ENCODE measurements at regions not wholly inside any gene's neighbourhood (a gene's known extent, or its start where the extent isn't known, plus 50 kb on each side); places are given as distances from the start of the nearest gene placed in this dataset.

- Histone ChIP-seq H3K36me3 (ENCODE audit: control insufficient read depth in 2 of 2, insufficient read depth in 1 of 2, low read length in 2 of 2) (no peaks in the 10 kb centered on the region), H3K4me3 (ENCODE audit: low read depth, low read length) (no peak overlapping the region), H3K27ac (ENCODE audit: extremely low read depth, low read depth, low read length) (no peak overlapping the region), H3K4me1 (ENCODE audit: control insufficient read depth, insufficient read depth, low read length) (no peaks in the 10 kb centered on the region), H3K9me3 (ENCODE audit: control insufficient read depth, insufficient read depth, low read depth, low read length) (no peaks in the 10 kb centered on the region)
- ChIA-PET CTCF (no interaction called here), POLR2A (no interaction called here)
- TF ChIP-seq SP3 (tag by site-specific recombination; IDR thresholded peaks at IDR 0.05), result no peak
- no peak for TF ChIP-seq ZNF16 (tag by site-specific recombination; IDR thresholded peaks at IDR 0.05; ENCODE audit: low read depth)
- TF ChIP-seq ZNF777 (tag by site-specific recombination; IDR thresholded peaks at IDR 0.05; ENCODE audit: borderline replicate concordance), result no peak
- TF ChIP-seq ZIC2 (tag by site-specific recombination; IDR thresholded peaks at IDR 0.05), result no peak
- TF ChIP-seq ZNF19 (tag by site-specific recombination; IDR thresholded peaks at IDR 0.05; ENCODE audit: low read depth), result no peak
- TF ChIP-seq ZNF112 (tag by site-specific recombination; IDR thresholded peaks at IDR 0.05), result no peak
- no peak for TF ChIP-seq ZNF768 (tag by site-specific recombination; IDR thresholded peaks at IDR 0.05)
- no peak for TF ChIP-seq ZBTB20 (tag by site-specific recombination; IDR thresholded peaks at IDR 0.05)
These were observed 836.6 kb downstream of the SLC6A15 start for GRCh38 chr12:84075991-84076390.

GRCh38 chr12:84073401-84073800 lies 839.2 kb downstream of the SLC6A15 start:
- no peaks in the 10 kb centered on the region for H3K9me3 ChIP-seq (ENCODE audit: control insufficient read depth, insufficient read depth, low read depth, low read length)
- no peaks in the 10 kb centered on the region for H3K36me3 ChIP-seq (ENCODE audit: control insufficient read depth in 2 of 2, insufficient read depth in 1 of 2, low read length in 2 of 2)
- no peak overlapping the region for H3K4me3 ChIP-seq (ENCODE audit: low read depth, low read length)
- POLR2A ChIA-PET, result no interaction called here
- CTCF ChIA-PET, result no interaction called here
- TF ChIP-seq ZNF791 (tag by site-specific recombination; IDR thresholded peaks at IDR 0.05) (no peak), ZNF311 (tag by site-specific recombination; IDR thresholded peaks at IDR 0.05; ENCODE audit: borderline replicate concordance) (no peak), ZNF747 (tag by site-specific recombination; IDR thresholded peaks at IDR 0.05) (no peak), ZNF398 (tag by site-specific recombination; IDR thresholded peaks at IDR 0.05) (no peak), ZNF133 (tag by site-specific recombination; IDR thresholded peaks at IDR 0.05) (no peak), SP2 (tag by site-specific recombination; IDR thresholded peaks at IDR 0.05) (no peak), ZNF837 (tag by site-specific recombination; IDR thresholded peaks at IDR 0.05) (no peak), SCRT2 (tag by site-specific recombination; IDR thresholded peaks at IDR 0.05) (no peak), KLF17 (tag by site-specific recombination; IDR thresholded peaks at IDR 0.05) (no peak), WT1 (tag by site-specific recombination; IDR thresholded peaks at IDR 0.05) (no peak), ZSCAN30 (tag by site-specific recombination; IDR thresholded peaks at IDR 0.05) (no peak), ZNF692 (tag by site-specific recombination; IDR thresholded peaks at IDR 0.05) (no peak)
- no peaks in the 10 kb centered on the region for H3K4me1 ChIP-seq (ENCODE audit: control insufficient read depth, insufficient read depth, low read length)
- H3K27ac ChIP-seq (ENCODE audit: extremely low read depth, low read depth, low read length), result no peak overlapping the region

GRCh38 chr12:84072961-84073360 lies 839.6 kb downstream of the SLC6A15 start:
- ChIA-PET POLR2A (no interaction called here), CTCF (no interaction called here)
- Histone ChIP-seq H3K4me1 (ENCODE audit: control insufficient read depth, insufficient read depth, low read length) (no peaks in the 10 kb centered on the region), H3K27ac (ENCODE audit: extremely low read depth, low read depth, low read length) (no peak overlapping the region), H3K9me3 (ENCODE audit: control insufficient read depth, insufficient read depth, low read depth, low read length) (no peaks in the 10 kb centered on the region), H3K36me3 (ENCODE audit: control insufficient read depth in 2 of 2, insufficient read depth in 1 of 2, low read length in 2 of 2) (no peaks in the 10 kb centered on the region), H3K4me3 (ENCODE audit: low read depth, low read length) (no peak overlapping the region)
- TF ChIP-seq ZNF112 (tag by site-specific recombination; IDR thresholded peaks at IDR 0.05), result no peak
- TF ChIP-seq ZNF16 (tag by site-specific recombination; IDR thresholded peaks at IDR 0.05; ENCODE audit: low read depth), result no peak
- no peak for TF ChIP-seq MEIS1 (CRISPR knock-in tag; IDR thresholded peaks at IDR 0.05; ENCODE audit: borderline replicate concordance)
- TF ChIP-seq ZNF239 (tag by site-specific recombination; IDR thresholded peaks at IDR 0.05), result no peak
- TF ChIP-seq ZNF514 (tag by site-specific recombination; IDR thresholded peaks at IDR 0.05), result no peak
- TF ChIP-seq ZNF488 (tag by site-specific recombination; IDR thresholded peaks at IDR 0.05), result no peak
- TF ChIP-seq PRDM4 (tag by site-specific recombination; IDR thresholded peaks at IDR 0.05), result no peak
- TF ChIP-seq SP3 (tag by site-specific recombination; IDR thresholded peaks at IDR 0.05), result no peak
- TF ChIP-seq ZNF138 (tag by site-specific recombination; IDR thresholded peaks at IDR 0.05; ENCODE audit: borderline replicate concordance), result no peak
